ENCODE measurements at regions not wholly inside any gene's neighbourhood (a gene's known extent, or its start where the extent isn't known, plus 50 kb on each side); places are given as distances from the start of the nearest gene placed in this dataset.

DNA sequence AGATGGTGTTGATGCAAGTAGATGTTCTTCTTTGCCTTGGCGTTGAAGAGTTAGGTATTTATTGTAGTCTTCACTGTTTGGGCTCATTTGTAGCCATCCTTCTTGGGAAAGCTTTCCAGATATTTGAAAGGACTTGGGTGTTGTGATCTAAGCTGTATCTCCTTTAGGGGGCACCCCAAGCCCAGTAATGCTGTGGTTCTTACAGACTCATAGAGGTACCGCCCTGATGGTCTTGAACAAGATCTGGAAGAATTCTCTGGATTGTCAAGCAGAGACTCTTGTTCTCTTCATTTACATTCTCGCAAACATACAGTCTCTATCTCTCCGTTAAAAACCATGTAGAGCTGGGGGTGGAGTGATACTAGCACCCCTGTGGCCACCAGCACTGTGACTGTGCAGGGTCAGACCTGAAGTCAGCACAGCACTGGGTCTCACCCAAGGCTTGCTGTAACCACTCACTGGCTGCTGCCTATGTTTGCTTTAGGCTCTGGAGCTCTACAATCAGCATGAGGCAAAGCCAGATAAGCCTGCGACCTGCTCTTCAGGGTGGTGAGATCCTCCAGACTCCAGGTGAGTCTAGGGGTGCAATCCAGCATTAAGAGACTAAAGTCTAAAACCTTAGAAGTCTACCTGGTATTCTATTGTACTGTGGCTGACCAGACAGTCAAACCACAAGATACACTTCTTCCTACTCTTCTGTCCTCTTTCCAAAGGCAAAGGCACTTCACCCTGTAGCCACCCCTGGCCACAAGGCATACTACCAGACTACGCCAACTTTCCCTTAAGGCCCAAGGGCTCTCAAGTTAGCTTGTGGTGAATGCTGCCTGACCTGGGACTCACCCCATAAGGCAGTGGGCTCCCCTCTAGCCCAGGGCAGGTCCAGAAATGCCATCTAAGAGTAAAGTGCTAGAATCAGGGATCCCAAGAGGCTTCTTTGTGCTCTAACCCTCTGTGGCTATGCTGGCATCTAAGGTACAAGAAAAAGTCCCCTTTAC is 209.7 kb upstream of the TMEM196 start:
- H3K4me1 ChIP-seq (ENCODE audit: insufficient read depth, low read length), result peaks cover 2% of the 10 kb centered on the region; the same call in 1 of the 2 replicates
- no peaks in the 10 kb centered on the region for H3K9me3 ChIP-seq (ENCODE audit: control insufficient read depth, low read depth, low read length)
- H3K79me1 ChIP-seq (ENCODE audit: insufficient read depth, low read depth, low read length, poor library complexity, severe bottlenecking), result no peaks in the 10 kb centered on the region
- Mint-ChIP-seq H3K4me1 (peaks cover 12 to 13% of the 10 kb centered on the region in 2 experiments), H3K9me3 (peaks cover 3 to 5% of the 10 kb centered on the region in 2 experiments; a peak in 1 of 5 replicates), H3K4me3 (no peak overlapping the region), H3K27me3 (ENCODE audit: low read depth) (no peaks in the 10 kb centered on the region), H3K27ac (peak overlapping the region in 1 of 3 experiments; percentile 37; a peak in 3 of 7 replicates), H3K36me3 (ENCODE audit: insufficient read depth in 1 of 3, low read depth in 3 of 3) (peaks cover 0 to 29% (median 0%) of the 10 kb centered on the region in 3 experiments; a peak in 3 of 7 replicates)
- H3K4me2 ChIP-seq (ENCODE audit: insufficient read depth, insufficient read length, low read length), result no peak overlapping the region
- H2AFZ ChIP-seq (ENCODE audit: low read length), result no peak overlapping the region
- H2BK12ac ChIP-seq (ENCODE audit: insufficient read length, low read depth, low read length), result peak overlapping the region; percentile 45
- H3T11ph ChIP-seq (ENCODE audit: low read length), result no peak overlapping the region
- H4K8ac ChIP-seq (replicated peaks; ENCODE audit: insufficient read length, low read depth, low read length), result no peak overlapping the region
- no peak overlapping the region for H2BK15ac ChIP-seq (ENCODE audit: low read depth, low read length)
- TF ChIP-seq, protein P1, sequence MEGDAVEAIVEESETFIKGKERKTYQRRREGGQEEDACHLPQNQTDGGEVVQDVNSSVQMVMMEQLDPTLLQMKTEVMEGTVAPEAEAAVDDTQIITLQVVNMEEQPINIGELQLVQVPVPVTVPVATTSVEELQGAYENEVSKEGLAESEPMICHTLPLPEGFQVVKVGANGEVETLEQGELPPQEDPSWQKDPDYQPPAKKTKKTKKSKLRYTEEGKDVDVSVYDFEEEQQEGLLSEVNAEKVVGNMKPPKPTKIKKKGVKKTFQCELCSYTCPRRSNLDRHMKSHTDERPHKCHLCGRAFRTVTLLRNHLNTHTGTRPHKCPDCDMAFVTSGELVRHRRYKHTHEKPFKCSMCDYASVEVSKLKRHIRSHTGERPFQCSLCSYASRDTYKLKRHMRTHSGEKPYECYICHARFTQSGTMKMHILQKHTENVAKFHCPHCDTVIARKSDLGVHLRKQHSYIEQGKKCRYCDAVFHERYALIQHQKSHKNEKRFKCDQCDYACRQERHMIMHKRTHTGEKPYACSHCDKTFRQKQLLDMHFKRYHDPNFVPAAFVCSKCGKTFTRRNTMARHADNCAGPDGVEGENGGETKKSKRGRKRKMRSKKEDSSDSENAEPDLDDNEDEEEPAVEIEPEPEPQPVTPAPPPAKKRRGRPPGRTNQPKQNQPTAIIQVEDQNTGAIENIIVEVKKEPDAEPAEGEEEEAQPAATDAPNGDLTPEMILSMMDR (conservative IDR thresholded peaks at IDR 0.05), result peak; percentile 82
- no peak overlapping the region for H3K23ac ChIP-seq (ENCODE audit: insufficient read length, low read depth, low read length)
- H2BK120ac ChIP-seq (ENCODE audit: low read depth, low read length, poor library complexity, severe bottlenecking), result no peak overlapping the region
- no peak overlapping the region for H3K14ac ChIP-seq (ENCODE audit: insufficient read depth, low read length)
- H3K79me2 ChIP-seq (ENCODE audit: insufficient read depth, low read length), result no peaks in the 10 kb centered on the region
- DNase-seq, result peak; percentile 69
- peak overlapping the region; percentile 17 for H3K27ac ChIP-seq (ENCODE audit: insufficient read length, low read depth, low read length)
- no peaks in the 10 kb centered on the region for H4K20me1 ChIP-seq (ENCODE audit: control insufficient read depth, insufficient read depth, insufficient read length)
- H3K56ac ChIP-seq (ENCODE audit: insufficient read length, low read depth, low read length), result no peak overlapping the region
- no peak overlapping the region for H4K91ac ChIP-seq (ENCODE audit: insufficient read length, low read depth, low read length)
- no peak overlapping the region for H3K4ac ChIP-seq (ENCODE audit: low read depth, low read length)
- H2BK5ac ChIP-seq (ENCODE audit: insufficient read length, low read length), result no peak overlapping the region
- H2BK20ac ChIP-seq (ENCODE audit: low read depth, low read length, poor library complexity, severe bottlenecking), result no peak overlapping the region
- WGBS (ENCODE audit: extremely low coverage, insufficient read length, low lambda C conversion rate), result no CpG with 5 or more reads among the region's 6 CpGs
- H3K18ac ChIP-seq (ENCODE audit: insufficient read length, low read depth, low read length), result no peak overlapping the region
- H2AK5ac ChIP-seq (ENCODE audit: insufficient read length, low read length), result peak overlapping the region; percentile 47
- H3K9ac ChIP-seq (ENCODE audit: extremely low read depth, insufficient read length, low read length), result no peak overlapping the region
- no peak overlapping the region for H4K5ac ChIP-seq (ENCODE audit: insufficient read length, low read depth, low read length)
- H3K23me2 ChIP-seq (ENCODE audit: insufficient read length, low read depth, low read length, poor library complexity, severe bottlenecking), result no peaks in the 10 kb centered on the region
- H3K27me3 ChIP-seq (ENCODE audit: insufficient read depth, low read length), result no peaks in the 10 kb centered on the region
